NB4 (cell line): ENCODE measurements at regions not wholly inside any gene's neighbourhood (a gene's known extent, or its start where the extent isn't known, plus 50 kb on each side); places are given as distances from the start of the nearest gene placed in this dataset.
A peak's percentile ranks its signal among the peaks of the same experiment; 100 is the strongest.
"Not testable (repeated sequence)": the region's sequence is repeated elsewhere in the genome, so short reads cannot be mapped to it uniquely, and the experiment has no call there.

Experiments
- DNase-seq: peaks from one replicate; pipeline ENCODE4 v3.0.0; 2010; ENCODE audit warnings: low read depth
- H3K4me3 ChIP-seq: one replicate; pipeline ENCODE4 v1.5.1; 2011; ENCODE audit warnings: mild to moderate bottlenecking, low read depth, low read length, moderate library complexity
- CTCF ChIP-seq: IDR thresholded peaks from one replicate; pipeline ENCODE4 v1.5.1; 2012; ENCODE audit warnings: low read depth, low read length
- MAX ChIP-seq: IDR thresholded peaks from 2 replicates; pipeline ENCODE4 v1.6.1; 2011; ENCODE audit warnings: low read depth, low read length
- MYC ChIP-seq: IDR thresholded peaks from 2 replicates; pipeline ENCODE4 v1.6.1; 2011; ENCODE audit warnings: low read depth, low read length
- POLR2A ChIP-seq: IDR thresholded peaks from 2 replicates; pipeline ENCODE4 v1.6.1; 2011; ENCODE audit warnings: mild to moderate bottlenecking; ENCODE audit not compliant: insufficient read length; ENCODE audit errors: extremely low read depth

- no peak overlapping the region for H3K4me3 ChIP-seq
- no peak for DNase-seq
- TF ChIP-seq POLR2A: no peak
- no peak for TF ChIP-seq CTCF
- no peak for TF ChIP-seq MYC
Measured at GRCh38 chr4:26255989-26256388, 64.8 kb upstream of the RBPJ start.

- not testable (repeated sequence) for DNase-seq, H3K4me3 ChIP-seq
Measured at GRCh38 chr4:26257444-26257843, 63.4 kb upstream of the RBPJ start.

- no peak for TF ChIP-seq CTCF
- no peak for TF ChIP-seq MYC
- TF ChIP-seq POLR2A: no peak
- TF ChIP-seq MAX: no peak
- H3K4me3 ChIP-seq: no peak overlapping the region
- no peak for DNase-seq
Measured at GRCh38 chr4:26257850-26258249, 63.0 kb upstream of the RBPJ start.

- no peak for TF ChIP-seq CTCF
- no peak for TF ChIP-seq MYC
- TF ChIP-seq MAX: no peak
- no peak for TF ChIP-seq POLR2A
- no peak for DNase-seq
Measured at GRCh38 chr4:26260571-26260970, 60.2 kb upstream of the RBPJ start.

GRCh38 chr4:26261405-26261804 lies 59.4 kb upstream of the RBPJ start:
- TF ChIP-seq CTCF: no peak
- no peak for TF ChIP-seq MAX
- TF ChIP-seq POLR2A: no peak
- no peak for TF ChIP-seq MYC
- H3K4me3 ChIP-seq: no peak overlapping the region
- DNase-seq: no peak

More at GRCh38 chr4:26260571-26260970, 60.2 kb upstream of the RBPJ start:
- no peak overlapping the region for H3K4me3 ChIP-seq

- DNase-seq: peak; percentile 59
- H3K4me3 ChIP-seq: no peak overlapping the region
- no peak for TF ChIP-seq CTCF
- peak; percentile 6; the same call in 1 of the 2 replicates for TF ChIP-seq MAX
Measured at GRCh38 chr4:26263165-26263564, 57.6 kb upstream of the RBPJ start.

GRCh38 chr4:26264109-26264508 lies 56.7 kb upstream of the RBPJ start:
- no peak for TF ChIP-seq POLR2A
- no peak for TF ChIP-seq MAX
- TF ChIP-seq CTCF: no peak
- no peak for TF ChIP-seq MYC
- no peak for DNase-seq
- H3K4me3 ChIP-seq: no peak overlapping the region
